Suppressor macrophage treated with lipopolysaccharide for 1 hour (primary cell): ENCODE measurements at regions not wholly inside any gene's neighbourhood (a gene's known extent, or its start where the extent isn't known, plus 50 kb on each side); places are given as distances from the start of the nearest gene placed in this dataset.
"Not testable (repeated sequence)": the region's sequence is repeated elsewhere in the genome, so short reads cannot be mapped to it uniquely, and the experiment has no call there.

Experiments used
- DNase-seq, 3 donors: peaks; one replicate each; pipeline ENCODE4 v3.0.0-alpha.2; 2020 to 2022

DNA sequence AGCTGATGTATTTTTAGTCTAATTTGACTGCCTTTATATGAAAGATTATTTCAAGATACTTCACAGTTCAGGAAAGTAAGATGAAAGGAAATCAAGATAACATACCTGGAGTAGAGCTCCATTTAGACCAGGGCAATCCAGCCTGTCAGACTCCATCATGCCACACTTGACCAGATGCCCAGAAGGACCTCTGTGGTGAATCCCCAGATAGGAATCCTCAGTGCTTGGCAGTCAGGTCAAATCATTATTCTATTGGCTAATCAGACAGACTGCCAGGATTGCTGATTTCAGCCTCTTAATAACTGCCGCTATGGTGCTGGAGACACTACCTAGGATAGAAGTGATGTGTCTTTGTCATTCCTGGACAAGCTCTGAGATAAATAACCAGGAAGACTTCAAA, 404.2 kb downstream of the STK39 start:
- DNase-seq: no peak

- DNase-seq: no peak
These were observed 405.3 kb downstream of the STK39 start for GRCh38 chr2:167842047-167842446.

GRCh38 chr2:167835290-167835689, 412.1 kb downstream of the STK39 start:
- DNase-seq: not testable (repeated sequence)

DNA sequence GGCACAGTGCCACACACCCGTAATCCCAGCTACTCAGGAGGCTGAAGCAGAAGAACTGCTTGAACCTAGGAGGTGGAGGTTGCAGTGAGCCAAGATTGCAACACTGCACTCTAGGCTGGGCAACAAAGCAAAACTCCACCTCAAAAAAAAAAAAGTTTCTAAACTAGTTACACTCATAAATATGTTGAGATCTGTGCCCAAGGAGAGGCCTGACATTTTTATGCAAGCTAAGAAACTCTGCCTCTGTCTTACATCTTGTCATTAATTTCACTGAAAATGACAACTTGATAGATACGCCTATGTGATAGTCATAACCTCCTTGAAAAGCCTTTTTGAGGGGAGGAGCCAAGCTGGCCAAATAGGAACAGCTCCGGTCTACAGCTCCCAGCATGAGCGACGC, 412.7 kb downstream of the STK39 start:
- DNase-seq: no peak

DNA sequence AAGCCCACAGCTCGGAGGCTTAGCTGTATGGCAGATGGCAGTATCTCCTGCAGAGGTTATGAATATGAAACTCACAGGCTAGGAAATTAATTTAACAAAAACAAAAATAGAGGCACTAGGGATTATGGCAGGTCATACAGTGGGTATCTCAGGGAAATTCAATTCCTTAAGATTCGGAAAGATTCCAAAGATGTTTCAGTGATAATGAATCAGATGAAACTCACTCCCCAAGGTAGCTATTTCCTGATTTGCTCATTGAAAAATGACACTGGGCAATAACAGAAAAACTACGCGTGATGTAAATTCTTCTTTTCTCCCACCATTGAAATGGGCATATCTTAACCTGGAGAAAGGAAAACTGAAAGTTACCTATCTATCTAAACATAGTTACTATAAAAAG, 414.1 kb downstream of the STK39 start:
- no peak for DNase-seq

DNA sequence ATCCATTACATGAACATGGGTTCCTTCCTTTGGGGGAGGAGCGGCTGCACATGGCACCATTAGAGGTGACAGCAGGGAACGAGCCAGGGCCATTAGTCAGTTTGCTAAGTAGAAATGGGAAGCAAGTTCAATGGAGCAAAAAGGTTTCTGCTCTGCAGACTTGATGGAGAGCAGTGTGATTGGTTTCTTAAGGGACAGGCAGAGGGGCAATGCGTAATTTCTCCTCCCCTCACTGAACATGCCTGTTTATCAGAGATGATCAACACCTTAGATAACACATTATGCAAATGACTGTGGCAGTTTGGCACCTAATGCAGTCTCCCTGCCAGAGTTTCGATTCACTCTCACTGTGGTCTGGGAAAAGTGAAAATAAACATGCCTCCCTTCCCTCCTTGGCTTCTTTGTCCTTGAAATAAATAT, 414.5 kb downstream of the STK39 start:
- DNase-seq: no peak

DNA sequence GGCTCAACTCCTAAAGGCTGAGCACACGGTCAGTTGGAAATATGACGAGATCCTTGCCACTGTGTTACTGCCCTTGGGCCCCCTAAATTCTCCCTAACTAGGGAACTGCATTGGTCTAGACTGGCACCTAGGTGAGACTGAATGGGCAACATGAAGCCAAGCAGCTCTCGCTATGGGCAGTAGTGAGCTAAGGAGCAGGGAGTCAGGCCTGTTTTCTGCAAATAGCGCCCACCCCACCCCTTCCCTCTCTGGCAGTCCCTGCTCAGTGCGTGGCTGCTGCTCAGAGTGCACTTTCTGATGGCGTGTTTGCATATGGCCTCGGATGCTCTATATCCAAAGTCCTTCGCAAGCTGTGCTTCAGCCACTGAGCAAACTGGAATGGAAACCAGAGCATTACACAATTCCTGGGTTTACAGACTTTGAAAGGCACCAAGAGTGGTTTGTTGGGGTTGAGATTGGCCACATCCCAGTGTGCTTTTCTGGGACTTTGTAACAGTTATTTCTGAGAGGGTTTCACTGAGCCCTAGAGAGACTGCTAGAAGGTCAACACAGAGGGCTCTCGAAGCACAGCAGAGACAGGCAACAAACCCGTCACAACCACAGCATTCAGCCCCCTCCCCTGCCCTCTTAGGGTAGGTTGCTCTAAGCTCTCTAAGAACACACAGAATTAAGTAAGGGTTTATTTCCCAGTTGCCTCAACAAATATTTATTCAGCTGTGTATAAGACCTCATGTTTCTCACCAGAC, 419.9 kb downstream of the STK39 start:
- DNase-seq: no peak

DNA sequence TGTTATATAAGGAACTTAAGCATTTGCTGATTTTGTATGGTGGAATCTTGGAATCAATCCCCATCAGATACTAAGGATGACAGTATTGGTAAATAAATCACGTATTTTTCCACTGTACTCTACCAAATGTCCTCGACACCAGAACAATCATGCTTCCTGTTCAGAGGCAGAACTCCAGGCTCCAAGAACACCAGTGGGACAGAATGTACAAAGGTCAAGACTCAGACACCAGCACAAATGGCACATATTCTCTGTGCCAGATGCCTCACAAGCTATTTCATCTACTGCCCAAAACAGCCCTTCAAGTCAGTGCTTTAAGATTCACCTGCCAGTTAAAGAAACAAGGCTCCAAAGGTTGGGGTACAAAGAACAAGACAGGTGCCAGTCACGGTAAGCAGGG, 420.5 kb downstream of the STK39 start:
- DNase-seq: no peak

GRCh38 chr2:167825664-167826063, 421.7 kb downstream of the STK39 start:
- DNase-seq: no peak

- no peak for DNase-seq
These were observed 424.5 kb downstream of the STK39 start for GRCh38 chr2:167822690-167823465.

DNA sequence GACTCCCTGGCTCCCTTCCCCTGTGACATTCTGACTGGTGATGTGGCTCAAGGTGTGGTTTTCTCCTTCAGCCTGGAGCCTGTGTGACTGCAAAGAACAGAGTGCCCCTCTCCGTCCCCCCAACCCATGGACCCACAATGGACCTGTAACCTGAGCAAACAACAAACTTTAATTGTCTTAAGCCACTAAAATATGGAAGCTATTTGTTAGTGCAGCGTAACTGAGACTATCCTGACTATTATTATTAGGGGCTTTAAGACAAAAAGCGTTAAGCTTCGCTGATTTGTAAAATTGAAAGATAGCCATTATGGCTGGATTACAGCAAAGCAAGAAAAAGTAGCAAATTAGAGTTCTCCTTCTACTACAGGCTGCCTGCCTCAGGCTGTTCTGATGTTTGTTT, 426.9 kb downstream of the STK39 start:
- DNase-seq: no peak

DNA sequence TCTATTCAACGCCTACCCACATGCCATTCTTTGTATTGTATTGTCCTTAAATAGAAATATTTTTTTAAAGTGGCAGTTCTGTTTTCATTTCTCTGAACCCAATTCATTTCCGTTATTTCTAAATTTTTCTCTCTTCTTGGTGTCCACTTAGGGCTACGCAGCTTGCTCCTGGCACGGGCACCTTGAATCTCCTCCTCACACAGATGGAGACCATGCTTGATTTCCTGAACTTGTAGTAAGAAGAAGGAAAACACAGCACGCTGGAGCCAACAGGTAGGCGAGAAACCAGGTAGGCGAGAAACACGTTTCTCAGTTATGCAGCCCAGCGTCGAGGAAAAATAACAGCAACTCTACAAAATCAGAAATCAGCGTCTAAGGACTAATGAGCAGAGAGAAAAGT, 428.9 kb downstream of the STK39 start:
- no peak for DNase-seq

GRCh38 chr2:167817908-167818307, 429.5 kb downstream of the STK39 start:
- no peak for DNase-seq

- DNase-seq: no peak
These were observed 430.0 kb downstream of the STK39 start for GRCh38 chr2:167817422-167817821.

DNA sequence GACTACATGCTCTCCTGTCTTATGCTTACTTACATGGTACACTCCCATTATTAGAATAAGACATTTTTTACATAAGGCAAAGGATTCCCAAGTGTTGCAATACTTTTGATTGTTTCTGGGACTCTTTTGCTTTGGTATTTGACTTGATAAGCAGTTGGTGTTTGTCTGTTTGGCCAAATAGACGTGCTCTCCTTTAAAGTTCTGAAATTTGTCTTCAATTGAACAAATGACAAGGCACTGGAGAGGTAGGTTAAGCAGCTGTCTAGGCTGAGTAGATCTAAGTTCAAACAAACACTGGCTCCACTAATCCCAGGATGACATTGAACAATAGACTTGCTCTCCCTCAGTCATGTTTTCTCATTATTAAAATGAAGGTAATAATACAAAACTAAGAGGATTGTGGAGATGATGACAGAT, 430.5 kb downstream of the STK39 start:
- DNase-seq: no peak

- DNase-seq: no peak
These were observed 432.3 kb downstream of the STK39 start for GRCh38 chr2:167814881-167815718.

DNA sequence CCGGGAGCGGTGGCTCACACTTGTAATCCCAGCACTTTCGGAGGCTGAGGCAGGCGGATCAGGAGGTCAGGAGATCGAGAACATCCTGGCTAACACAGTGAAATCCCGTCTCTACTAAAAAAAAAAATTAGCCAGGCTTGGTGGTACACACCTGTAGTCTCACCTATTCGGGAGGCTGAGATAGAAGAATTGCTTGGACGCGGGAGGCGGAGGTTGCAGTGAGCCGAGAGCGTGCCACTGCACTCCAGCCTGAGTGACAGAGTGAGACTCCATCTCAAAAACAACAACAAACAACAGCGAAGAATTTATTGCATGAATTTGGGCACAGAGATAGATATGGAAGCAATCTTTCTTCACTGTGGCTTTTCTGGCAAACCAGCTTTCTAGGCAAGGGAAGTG, 432.9 kb downstream of the STK39 start:
- DNase-seq: not testable (repeated sequence)

DNA sequence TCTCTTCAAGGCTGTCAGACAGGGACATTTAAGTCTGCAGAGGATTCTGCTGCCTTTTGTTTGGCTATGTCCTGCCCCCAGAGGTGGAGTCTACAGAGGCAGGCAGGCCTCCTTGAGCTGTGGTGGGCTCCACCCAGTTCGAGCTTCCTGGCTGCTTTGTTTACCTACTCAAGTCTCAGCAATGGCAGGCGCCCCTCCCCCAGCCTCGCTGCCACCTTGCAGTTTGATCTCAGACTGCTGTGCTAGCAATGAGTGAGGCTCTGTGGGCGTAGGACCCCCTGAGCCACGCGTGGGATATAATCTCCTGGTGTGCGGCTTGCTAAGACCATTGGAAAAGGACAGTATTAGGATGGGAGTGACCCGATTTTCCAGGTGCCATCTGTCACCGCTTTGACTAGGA, 437.6 kb downstream of the STK39 start:
- DNase-seq: not testable (repeated sequence)

DNA sequence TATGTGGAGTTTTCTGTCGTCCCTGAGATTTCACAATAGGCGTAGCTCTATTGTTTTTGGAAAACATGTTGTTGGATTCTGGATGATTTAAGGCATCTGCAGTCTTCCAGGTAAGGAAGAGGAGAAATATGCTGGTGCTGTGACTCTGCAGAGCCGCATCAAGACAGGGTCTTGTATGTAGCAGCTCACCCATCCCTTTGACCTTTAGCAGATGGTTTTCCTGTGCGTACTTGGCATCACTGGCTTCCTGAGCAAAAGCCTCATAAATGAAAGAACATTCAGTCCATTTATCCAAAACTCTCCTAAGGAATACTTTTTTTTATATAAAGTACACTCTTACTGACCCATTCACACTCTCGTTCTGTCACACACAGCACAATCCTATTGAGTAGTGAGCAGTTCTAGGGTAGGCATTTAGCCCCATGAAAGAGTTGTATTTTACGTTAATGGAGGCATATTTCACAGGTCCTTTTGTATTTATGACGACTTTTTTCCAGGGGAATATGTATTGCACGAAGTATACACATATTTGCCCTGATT, 443.9 kb downstream of the STK39 start:
- no peak for DNase-seq

- DNase-seq: no peak
These were observed 452.7 kb downstream of the STK39 start for GRCh38 chr2:167794554-167795255.

- no peak for DNase-seq
These were observed 453.7 kb downstream of the STK39 start for GRCh38 chr2:167793725-167794124.

DNA sequence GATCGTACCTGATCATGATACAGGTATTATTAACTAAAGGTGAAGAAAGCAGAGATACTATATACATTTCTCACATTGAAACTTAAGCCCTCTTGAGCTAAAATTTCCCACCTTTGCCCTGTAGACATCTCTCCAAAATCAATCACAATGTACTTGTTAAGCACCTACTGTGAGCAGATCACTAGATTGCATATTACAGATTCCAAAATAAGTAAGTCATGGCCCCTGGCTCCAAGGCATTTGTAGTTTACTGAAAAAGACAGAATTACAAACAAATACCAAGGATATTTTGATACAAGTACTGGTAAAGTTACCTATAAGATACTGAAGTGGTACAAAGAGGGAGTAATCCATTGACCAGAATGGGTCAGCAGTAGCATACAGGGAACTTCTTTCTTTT, 455.3 kb downstream of the STK39 start:
- DNase-seq: no peak
